ENCODE measurements at regions not wholly inside any gene's neighbourhood (a gene's known extent, or its start where the extent isn't known, plus 50 kb on each side); places are given as distances from the start of the nearest gene placed in this dataset.
A peak's percentile ranks its signal among the peaks of the same experiment; 100 is the strongest.
"Not testable (repeated sequence)": the region's sequence is repeated elsewhere in the genome, so short reads cannot be mapped to it uniquely, and the experiment has no call there.

DNA sequence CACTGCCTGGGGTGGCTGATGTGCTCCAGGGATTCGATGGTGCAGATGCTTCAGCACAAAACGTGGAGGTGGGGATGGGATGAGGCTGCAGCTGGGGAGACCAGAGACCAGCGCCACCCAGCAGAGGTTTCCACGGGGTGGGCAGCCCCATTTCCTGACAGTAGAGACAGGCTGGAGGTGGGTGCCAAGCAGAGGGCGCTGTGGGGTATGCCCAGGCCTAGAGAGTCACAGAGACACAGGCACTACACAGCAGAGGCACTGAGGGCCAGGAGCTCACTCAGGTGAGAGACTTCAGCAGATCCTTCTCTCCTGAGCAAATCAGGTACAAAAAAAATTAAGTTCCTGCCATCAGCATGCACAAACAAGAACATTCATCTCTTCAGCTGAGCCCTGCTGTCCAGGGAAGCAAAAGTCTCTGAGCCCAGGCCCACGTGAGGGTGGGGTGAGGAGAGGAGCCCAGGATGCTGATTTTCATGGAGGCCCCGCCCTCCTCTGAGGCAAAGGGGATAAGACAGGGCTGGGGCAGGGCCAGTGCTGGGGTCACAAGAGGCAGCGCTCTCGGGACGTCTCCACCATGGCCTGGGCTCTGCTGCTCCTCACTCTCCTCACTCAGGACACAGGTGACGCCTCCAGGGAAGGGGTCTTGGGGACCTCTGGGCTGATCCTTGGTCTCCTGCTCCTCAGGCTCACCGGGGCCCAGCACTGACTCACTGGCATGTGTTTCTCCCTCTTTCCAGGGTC lies 53.1 kb downstream of the GGTLC2 start:
- DNase-seq: no peak

- DNase-seq: no peak
Observed at GRCh38 chr22:22698263-22698750, 53.9 kb downstream of the GGTLC2 start.

- no peak for DNase-seq
Observed at GRCh38 chr22:22700631-22701030, 56.2 kb downstream of the GGTLC2 start.

GRCh38 chr22:22701557-22701956 lies 57.1 kb downstream of the GGTLC2 start:
- not testable (repeated sequence) for DNase-seq

- DNase-seq: no peak
Observed at GRCh38 chr22:22702237-22703202, 58.1 kb downstream of the GGTLC2 start.

GRCh38 chr22:22703203-22703570 lies 58.8 kb downstream of the GGTLC2 start:
- DNase-seq: no peak

GRCh38 chr22:22703715-22704114 lies 59.3 kb downstream of the GGTLC2 start:
- no peak for DNase-seq

DNA sequence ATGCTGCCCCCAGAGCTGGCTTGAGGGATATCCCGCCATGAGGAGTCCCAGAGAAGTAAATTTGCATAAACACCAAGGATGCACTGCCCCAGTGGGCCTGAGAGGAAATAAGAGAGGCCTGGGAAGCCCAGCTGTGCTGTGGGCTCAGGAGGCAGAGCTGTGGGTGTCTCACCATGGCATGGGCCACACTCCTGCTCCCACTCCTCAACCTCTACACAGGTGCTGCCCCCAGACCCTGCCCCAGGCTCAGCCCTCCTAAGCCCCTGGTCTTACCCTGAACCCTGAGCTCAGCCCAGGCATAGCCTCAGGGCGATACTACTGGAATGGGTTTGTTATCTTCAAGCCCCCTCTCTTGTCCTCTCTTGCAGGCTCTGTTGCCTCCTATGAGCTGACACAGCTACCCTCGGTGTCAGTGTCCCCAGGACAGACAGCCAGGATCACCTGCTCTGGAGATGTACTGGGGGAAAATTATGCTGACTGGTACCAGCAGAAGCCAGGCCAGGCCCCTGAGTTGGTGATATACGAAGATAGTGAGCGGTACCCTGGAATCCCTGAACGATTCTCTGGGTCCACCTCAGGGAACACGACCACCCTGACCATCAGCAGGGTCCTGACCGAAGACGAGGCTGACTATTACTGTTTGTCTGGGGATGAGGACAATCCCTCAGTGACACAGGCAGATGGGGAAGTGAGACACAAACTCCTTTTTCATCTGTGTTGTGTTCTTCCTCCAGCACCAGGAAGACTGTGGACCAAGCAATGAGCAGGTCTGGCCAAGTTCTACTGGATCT lies 59.9 kb downstream of the GGTLC2 start:
- no peak for DNase-seq

DNA sequence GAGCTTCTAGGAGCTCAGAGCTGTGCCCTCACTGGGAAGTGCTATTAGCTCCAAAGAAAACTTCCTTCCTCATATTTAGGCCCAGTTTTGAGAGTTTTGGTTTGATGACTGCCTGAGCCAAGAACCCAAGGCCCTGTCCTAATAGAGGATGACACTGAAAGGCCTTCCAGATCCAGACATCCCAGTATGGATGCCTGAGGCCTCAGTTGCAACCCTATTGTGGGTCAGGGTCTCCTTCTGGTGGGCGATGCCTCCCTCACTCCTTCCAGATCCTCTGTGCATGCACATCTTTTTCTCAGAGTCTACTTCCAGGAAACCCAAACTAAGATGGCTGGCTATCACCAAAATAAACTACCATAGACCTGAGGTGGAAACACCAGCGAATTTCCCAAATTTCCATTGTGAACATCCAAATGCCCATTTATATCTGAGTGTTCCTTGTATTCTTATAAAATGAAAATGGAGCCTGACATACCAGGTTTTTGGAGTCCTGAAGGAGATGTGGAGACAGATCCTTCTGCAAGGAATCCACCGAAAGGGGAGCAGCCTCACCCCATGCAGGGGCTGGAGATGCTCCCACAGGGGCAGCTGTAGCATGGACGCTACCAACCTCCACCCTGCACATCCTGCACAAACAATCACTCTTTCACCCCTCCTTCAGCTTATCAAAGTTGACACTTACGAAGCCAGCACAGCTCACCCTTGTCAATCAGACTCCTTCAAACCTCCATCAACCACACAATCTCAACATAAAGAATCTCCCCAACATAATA lies 61.1 kb downstream of the GGTLC2 start:
- no peak for DNase-seq

GRCh38 chr22:22706253-22706915 lies 62.0 kb downstream of the GGTLC2 start:
- no peak for DNase-seq

- no peak for DNase-seq
Observed at GRCh38 chr22:22709719-22710445, 65.5 kb downstream of the GGTLC2 start.

GRCh38 chr22:22710719-22711531 lies 66.5 kb downstream of the GGTLC2 start:
- DNase-seq: peak; percentile 3

DNA sequence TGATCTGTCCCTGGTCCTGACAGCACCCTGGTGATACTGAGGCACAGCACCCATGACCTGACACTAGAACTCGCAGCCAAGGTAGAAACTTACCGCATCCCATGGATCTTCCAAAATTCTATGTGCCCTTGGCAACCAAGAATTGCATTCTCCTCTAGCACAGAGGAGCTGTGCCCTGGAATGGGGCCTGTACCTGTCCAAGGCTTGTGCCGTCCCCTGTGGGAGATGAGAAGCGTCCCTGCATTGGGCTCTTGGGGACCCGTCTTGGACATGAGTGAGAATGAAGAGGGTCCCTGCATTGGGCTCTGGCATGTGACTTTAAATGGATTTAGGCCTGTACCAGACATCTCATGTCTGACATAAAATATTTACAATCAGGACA lies 67.1 kb downstream of the GGTLC2 start:
- DNase-seq: no peak

GRCh38 chr22:22712092-22712658 lies 67.8 kb downstream of the GGTLC2 start:
- no peak for DNase-seq

DNA sequence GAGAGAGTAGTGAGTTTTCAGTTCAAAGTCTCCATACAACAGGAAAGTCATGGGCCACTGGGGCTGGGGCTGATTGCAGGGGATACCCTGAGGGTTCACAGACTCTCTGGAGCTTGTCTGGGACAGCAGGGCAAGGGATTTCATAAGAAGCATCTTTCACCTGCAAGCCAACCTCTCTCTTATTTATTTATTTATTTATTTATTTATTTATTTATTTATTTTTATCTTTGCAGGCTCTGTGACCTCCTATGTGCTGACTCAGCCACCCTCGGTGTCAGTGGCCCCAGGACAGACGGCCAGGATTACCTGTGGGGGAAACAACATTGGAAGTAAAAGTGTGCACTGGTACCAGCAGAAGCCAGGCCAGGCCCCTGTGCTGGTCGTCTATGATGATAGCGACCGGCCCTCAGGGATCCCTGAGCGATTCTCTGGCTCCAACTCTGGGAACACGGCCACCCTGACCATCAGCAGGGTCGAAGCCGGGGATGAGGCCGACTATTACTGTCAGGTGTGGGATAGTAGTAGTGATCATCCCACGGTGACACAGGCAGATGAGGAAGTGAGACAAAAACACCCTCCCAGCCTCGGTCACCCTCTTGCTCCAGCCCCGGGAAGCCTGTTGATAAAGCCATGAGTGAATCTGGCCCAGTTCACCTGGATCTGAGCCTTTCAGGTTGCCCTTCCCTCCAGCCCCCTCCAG lies 68.4 kb downstream of the GGTLC2 start:
- no peak for DNase-seq

DNA sequence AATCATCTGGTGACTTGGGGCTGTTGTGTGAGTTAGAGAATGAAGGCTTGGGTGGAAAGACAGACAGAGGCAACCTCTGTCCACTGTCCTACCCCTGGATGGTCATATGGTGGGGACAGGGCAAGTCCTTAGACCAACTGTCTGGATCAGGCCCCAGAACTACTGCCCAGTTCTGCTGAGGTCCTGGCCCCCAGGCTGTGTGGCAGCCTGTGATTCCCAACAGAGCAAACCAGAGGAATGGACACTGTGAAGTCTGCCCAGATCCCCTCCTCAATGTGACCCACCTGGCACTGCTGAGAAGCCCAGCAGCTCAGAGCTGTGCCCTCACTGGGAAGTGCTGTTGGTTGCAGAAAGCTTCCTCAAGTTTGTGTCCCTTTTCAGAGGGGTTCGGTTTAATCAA lies 69.0 kb downstream of the GGTLC2 start:
- DNase-seq: no peak

- no peak for DNase-seq
Observed at GRCh38 chr22:22714600-22715335, 70.4 kb downstream of the GGTLC2 start.

GRCh38 chr22:22716136-22716665 lies 71.8 kb downstream of the GGTLC2 start:
- no peak for DNase-seq

All from NCI-H774 (cell line).